HG02981 (cell line): ENCODE measurements at regions not wholly inside any gene's neighbourhood (a gene's known extent, or its start where the extent isn't known, plus 50 kb on each side); places are given as distances from the start of the nearest gene placed in this dataset.
"Not testable (repeated sequence)": the region's sequence is repeated elsewhere in the genome, so short reads cannot be mapped to it uniquely, and the experiment has no call there.

Experiments used
- ATAC-seq: cut with Tn5 transposase; IDR thresholded peaks from one replicate; pipeline ENCODE4 v1.9.1; 2021; ENCODE audit warnings: mild to moderate bottlenecking, moderate library complexity; ENCODE audit not compliant: unreplicated experiment

DNA sequence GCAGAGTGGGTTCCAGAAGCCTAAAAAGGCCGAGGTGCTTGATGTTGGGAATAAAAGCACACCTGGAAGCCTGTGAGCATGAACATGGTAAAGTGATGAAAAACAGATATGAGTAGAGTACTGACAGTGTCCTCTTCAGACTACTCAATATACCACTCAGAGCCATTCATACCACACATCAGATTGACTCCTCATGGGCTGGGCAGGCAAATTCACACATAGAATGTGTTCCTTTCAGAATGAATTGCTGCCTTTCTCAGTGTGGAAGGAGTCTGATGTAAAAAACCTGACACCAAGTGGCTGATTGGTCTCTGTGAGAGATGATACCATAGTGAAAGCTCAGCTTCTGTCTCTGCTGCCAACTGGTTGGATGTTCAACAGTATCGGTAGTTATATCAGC lies 442.7 kb downstream of the RAPGEF2 start:
- ATAC-seq: no peak

DNA sequence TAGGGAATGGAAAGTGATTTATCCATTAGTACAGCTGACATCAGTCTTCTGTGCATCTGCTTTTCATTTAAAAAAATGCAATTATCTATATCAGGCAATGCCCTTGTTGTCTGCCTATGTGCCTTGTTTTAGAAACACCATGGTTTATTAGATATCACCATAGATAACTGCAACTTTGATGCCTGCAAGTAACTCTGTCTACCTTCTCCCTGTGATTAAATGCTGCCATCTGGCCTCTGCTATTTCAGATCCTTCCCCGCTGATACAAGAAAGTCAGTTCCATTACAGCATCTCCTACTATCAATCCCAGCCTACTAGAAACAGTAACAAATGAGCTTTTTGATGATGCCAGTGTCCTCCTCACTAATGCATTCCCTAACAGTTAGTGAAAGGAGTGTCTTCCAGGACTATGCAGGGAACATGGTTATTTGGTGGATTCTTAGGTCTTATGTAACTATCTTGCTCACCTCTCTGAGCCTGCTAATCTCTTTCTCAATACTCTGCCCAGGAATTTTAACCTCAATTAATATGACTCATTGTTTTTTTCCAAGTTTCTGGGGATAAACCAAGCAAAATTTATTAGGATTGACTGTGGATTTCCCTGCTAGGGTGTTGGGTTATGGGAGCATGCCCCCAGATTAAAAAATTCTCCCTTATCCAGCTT lies 444.9 kb downstream of the RAPGEF2 start:
- no peak for ATAC-seq

DNA sequence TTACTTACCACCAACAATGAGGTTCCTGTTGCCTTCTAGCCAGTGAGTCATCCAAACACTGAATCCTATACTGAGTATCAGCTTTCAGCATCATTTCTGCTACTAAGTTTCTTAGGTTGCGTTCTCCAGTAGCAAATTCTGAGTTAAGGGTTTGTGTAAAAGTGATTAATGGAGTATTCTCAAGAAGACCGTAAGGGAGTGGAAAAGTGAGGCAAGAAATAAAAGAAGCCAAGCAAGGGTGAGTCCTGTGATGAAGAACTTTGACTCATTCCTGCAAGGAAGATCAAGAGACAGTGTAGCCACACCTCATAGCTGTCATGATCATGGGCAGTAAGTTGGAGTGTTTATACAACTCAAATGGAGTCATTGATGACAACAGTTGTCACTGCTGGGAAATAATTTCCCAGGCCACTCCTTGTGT lies 446.2 kb downstream of the RAPGEF2 start:
- ATAC-seq: no peak

DNA sequence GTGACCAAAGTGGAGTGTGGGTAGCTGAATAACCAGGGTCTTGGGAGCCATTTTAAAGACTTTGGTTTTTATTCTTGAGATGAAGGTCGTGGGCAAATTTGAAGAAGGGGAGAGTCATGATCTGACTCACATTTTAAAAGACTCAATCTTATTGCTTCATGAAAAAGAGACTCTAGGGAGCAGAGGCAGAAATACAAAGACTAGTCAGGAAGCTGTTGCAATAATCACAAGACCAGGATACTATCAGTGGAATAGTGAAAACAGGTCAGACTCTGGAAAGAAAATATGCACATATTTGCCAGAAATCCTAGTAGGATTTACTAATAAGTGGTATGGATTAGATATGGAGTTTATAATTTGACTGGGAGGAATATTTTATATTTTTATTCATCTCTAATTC lies 448.4 kb downstream of the RAPGEF2 start:
- no peak for ATAC-seq

DNA sequence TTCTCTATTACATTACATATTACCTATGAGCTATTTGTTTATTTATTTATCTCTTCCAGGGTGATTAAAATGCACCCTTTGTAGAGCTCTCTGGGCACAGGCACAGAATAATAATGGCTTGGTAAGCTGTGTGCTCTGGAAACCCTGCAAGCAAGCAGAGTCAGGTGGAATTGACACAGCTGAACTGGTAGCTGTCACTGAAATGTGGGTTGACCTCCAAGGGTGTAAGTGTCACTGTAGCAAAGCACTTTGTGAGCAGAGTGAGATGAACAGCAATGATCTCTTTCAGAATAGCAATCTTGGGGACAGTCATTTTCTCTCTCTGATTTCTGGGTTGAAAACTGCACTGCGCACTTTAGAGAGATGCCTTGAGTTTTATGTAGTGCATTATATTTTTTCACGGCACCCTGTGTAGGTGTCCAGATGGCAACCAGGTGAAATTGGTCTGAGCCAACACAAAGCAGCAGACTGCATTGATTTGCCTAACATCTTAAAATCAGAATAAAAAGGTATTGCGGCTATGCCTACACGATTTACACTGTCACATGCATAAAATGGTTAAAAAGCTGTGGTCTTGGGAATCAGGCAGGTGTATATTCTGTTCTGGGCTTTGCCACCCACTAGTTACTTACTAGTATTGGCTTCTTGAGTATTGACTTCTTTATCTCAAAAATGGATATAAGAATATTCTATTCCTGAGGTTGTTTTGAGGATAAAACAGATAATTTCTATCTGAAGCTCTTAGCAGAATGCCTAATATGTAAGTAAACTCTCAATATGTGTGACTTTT lies 450.3 kb downstream of the RAPGEF2 start:
- no peak for ATAC-seq

DNA sequence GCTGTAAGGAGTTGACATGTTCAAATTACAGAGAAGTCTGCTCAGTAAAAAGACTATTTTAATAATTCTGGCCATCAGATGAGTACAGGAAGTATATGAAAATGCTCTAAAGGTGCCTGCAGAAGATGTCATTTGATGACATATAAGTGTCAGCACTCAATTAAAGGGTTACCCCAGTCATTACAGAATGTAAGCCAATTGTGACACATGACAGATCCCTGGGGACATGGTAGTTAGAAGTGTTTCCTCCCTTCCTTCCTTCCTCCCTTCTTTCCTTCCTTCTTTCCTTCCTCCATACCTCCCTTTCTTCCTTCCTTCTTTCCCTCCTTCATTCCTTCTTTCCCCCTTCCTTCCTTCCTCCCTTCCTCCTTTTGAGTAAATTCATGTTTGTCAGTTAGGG lies 453.0 kb downstream of the RAPGEF2 start:
- no peak for ATAC-seq

DNA sequence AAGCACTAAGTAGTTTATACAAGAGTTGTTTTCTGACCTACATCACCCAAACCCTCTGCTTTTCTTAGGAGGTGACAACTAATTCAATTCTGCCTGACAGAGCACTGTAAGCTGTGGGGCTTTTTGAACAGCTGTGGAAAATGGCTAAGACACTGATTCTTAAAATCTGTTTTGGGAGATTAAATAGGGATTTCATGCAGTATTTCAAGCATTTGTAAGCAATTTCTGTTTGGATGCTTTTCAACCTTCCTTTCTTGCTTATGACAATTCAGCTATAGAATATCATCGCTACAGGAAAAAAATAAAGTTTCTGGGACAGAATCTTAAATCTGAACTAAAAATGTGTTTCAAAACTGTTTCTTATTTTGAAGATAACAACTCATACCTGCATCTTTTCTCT lies 459.5 kb downstream of the RAPGEF2 start:
- no peak for ATAC-seq

DNA sequence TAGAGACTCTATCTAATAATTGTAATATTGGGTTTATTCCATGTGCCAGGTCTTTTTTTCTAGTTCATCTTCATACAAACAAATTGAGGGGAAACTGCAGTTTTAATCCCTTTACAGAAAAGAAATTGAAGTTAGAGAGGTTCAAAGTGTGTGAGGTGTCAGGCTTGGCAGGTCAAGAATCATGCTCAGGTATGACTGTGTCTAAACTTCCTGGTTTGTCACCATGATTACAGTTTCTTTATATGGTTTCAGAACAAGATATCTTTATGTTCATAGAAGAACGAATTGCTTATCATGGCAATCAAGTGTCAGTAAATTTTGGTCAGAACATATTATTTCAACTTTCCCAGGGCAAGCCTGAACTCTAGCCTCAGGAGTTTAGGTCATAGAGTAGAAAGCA lies 460.4 kb downstream of the RAPGEF2 start:
- no peak for ATAC-seq

DNA sequence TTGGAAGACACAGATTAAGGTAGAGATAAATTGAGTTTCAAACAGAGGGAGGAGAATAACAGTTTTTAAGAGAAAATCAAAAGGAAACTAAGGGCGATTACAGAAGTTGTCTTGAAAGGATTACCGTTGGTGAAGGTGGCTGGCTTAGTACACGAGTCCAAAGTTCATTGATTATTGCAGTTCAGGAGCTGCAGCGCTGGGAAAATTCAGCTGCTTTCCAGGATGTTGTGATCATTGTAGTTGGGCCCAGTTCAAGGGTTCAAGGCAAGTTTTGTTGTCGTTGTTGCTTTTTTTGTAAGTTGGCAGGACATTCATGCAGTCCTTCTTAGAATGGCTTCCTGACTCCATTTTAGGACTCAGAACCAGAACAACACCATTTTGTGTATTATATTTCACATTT lies 461.7 kb downstream of the RAPGEF2 start:
- ATAC-seq: no peak

DNA sequence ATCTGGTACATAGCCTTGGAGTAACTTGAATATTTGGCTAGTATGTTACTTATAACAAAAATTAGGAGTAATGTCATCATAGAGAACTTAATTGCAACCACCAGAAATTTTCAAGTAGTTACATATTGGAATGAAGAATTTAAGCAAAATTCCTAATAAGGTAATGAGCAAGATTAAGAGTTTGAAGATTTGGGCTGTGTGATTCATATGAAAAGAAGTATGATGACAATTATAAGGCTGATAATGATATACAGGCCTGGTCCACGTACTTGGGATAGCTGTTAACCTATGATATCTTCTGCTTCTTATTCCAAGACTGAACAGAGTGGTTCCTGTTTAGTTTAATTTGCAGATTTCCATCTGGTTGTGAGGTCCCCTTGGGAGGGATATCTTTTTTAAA lies 463.9 kb downstream of the RAPGEF2 start:
- ATAC-seq: no peak

DNA sequence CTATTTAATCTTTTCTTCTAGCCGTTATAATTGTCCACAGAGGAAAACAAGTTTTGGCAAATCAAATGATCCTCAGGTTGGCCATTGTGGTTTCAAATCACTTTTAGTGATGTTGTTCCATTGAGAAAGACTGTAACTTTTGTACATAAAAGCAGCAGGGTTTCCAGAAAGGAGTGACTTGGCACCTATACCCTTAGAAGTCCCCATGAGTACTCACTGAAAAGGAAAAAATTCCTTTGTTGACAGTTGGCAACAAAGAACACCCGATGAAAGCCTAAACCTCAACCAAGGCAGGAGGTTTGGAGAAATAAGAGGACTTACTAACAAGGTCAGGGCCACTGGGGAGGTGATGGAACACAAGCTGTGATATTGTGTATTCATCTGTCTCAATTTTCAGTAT lies 474.4 kb downstream of the RAPGEF2 start:
- no peak for ATAC-seq

DNA sequence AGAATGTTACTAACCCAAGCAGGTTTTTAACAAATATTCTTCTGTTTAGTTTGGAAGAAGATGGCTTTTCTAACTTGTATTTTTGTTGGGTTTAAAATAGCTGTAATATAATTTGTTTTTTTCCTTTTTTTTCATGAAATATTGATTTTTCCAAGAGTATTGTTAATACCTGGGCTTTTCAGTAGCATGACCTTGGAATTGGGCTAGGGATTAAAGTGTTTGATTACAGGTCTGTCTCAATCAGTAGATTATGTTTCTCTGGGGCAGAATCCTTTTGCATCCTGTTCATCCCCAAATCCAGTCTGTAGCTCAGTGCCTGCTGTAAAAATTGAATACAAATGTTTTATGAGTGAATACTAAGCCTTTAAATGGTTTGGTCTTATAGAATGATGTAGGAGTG lies 479.8 kb downstream of the RAPGEF2 start:
- ATAC-seq: no peak

DNA sequence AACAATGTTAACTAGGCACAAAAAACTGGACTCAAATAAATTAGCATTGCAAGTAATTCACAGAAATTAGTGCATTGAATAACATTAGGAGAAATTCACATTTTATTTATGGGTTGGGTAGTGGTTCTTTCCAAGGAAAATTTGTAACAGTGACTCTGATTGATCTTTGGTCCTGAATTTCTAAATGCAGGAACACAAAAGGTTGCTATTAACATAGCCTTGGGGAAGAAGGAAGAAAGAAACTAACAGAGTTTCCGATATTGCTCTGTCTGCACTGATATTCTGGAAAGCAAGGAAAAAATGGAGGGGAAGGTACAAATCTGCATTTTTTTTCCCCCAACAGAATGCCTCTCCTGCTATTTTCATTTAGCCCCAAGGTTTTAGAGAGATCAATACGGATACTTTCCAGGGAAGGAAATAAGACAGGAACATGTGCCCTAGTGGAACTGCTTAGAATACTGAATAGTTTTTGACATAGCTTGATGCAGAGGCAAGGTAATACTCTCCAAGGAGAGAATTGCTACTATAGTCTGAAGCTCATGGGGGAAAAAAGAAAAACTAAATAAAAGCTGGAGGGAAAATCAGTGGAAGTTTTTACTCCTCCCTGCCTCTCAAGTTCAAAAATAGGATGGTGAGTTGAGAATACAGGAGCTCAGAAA lies 490.1 kb downstream of the RAPGEF2 start:
- ATAC-seq: no peak

DNA sequence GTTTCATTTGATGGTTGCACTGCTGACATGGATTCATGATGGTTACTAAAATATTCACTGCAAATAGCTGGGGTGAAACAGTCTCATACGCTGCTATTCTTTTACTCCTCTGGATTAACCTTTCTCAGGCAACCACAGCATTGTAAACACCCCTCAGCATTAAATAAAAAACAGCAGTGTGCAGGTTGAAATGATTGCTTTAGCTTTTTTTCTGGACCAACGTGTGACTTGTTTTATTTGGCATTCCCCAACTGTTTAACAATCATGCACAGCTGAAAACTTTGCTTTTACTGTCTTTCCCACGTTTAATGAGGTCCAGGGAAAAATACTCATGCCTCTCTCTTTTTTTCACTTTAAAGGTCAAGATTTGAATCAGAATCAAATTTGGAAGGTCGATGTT lies 490.8 kb downstream of the RAPGEF2 start:
- ATAC-seq: no peak

DNA sequence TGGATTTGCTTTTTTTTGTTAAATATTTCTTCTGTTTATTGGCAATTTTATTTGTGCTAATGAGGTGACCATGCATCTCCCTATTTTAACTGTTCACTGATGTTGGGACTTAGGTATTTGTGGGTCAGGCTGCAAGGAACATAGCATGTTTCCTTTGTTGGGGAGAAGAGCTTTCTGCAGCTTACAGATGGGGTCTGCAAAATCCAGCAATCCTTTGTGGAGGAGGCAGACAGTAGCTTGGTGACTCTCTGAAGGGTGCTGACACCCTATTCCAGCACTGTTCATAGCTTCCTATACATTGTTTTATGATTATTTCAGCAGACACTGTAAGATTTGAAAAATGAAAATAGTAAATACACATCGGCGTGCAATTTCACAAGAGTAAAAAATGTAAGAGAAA lies 491.7 kb downstream of the RAPGEF2 start:
- no peak for ATAC-seq

DNA sequence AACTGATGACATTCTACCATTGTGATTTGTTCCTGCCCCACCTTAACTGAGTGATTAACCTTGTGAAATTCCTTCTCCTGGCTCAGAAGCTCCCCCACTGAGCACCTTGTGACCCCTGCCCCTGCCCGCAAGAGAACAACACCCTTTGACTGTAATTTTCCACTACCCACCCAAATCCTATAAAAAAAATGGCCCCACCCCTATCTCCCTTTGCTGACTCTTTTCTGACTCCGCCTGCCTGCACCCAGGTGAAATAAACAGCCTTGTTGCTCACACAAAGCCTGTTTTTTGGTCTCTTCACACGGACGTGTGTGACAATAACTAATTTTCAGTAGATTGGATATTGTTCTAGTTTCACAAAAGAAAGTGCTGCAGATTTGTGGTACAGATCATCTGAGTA lies 492.2 kb downstream of the RAPGEF2 start:
- ATAC-seq: not testable (repeated sequence)

DNA sequence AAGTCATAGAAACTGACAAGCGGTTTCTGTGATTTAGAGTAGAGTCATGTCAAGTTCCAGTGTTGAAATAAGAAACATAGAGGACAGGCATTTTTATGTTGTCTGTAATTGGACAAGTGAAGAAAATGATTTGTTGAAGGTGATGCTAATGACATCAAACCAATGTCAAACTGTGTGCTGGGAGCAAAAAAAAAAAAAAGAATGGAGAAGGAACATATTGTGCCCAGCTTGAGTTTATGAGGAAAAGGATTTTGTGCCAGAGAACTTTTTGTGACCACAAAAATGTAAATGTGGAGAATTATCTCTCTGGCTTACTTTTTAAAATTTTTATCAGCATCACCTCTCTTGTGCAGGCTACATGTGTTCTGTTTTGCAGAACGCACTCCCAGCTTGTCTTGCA lies 495.7 kb downstream of the RAPGEF2 start:
- no peak for ATAC-seq

DNA sequence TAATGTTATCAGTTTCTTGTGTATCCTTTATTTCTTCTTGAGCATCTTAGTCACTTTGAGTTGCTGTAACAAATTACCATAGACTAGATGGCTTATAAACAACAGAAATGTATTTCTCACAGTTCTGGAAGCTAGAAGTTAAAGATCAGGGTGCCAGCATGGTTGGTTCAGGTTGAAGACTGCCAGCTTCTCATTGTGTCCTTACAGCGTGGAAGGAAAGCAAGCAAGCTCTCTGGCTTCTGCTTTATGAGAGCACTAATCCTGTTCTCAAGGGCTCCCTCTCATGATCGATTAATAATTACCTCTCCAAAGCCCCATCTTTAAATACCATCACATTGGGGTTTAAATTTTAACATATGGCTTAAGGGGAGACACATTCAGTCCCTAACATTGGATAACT lies 497.2 kb downstream of the RAPGEF2 start:
- ATAC-seq: no peak

DNA sequence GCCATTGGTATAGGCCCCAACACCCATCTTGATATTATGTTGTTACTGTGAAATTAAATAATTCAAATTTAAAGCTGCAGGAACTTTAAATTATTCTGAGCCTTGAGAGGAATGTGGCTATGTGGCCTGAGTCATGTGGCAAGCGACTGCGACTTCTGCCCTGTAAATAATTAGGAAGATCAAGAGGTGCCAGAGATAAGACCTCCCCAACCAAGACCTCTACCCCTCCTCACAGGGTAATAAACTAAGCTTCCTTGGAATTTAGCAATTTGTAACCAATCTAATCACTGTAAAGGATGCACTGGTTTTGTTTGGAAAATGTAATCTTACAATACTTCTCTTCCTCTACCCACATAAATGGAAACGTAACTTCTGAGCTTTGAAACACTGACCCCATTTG lies 501.9 kb downstream of the RAPGEF2 start:
- no peak for ATAC-seq

DNA sequence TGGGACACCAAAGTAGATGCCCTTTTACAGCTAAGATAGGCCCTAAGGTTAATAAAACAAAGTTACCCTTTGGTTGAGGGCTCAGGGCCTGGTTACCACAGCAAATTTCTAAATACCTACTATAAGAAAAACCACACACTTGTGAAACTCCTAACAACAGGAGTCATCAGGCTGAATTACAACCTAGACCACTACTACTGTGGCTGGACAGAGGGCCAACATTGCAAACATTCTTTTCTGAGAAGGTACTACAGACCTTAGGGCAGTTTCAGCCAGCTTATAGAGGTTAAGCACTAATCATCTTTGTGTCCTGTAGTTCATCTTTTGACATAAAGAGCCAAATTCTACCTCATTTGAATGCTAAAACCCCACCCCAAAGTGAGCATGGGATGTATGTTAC lies 504.0 kb downstream of the RAPGEF2 start:
- ATAC-seq: no peak

DNA sequence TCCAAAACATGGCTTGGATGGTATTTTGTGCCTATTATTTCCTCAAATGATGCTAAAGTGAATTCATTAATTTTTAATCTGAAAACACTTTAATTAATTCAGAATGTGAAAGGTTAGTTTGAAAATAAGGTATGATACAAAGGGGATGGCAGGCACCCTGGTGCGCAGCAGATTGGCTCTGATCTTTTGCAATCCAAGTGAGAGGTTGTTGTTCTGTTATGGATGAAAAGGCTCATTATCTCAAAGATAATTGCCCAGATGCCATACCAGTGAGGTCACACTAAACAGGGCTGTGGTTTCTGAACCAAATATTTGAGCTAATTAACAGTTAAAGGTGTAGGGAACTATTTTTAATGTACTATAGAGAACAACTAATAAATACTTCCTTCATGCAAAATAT lies 504.9 kb downstream of the RAPGEF2 start:
- ATAC-seq: no peak

DNA sequence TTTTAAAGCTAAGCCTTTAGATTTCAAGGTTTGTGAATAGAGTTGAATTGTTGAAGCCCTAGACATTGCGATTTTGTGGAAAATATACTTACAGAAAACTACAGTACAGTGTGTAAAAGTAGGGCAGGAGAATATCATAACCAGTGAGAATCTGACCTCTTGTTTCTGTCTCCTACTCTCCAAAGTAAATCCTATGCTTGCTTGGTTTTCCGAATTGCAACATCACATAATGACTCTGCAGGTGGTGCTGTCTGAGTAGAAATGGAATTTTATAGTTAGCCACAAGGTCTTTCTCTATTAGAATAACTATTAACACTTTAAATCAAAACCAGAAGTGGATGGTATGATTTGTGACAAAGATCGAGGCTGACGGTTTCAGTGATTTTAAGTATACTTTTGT lies 505.6 kb downstream of the RAPGEF2 start:
- ATAC-seq: no peak
